NB4 (cell line): ENCODE measurements at regions not wholly inside any gene's neighbourhood (a gene's known extent, or its start where the extent isn't known, plus 50 kb on each side); places are given as distances from the start of the nearest gene placed in this dataset.

ENCODE experiments used
- DNase-seq: peaks from one replicate; pipeline ENCODE4 v3.0.0; 2010; ENCODE audit warnings: low read depth
- H3K4me3 ChIP-seq: one replicate; pipeline ENCODE4 v1.5.1; 2011; ENCODE audit warnings: mild to moderate bottlenecking, low read depth, low read length, moderate library complexity
- MYC ChIP-seq: IDR thresholded peaks from 2 replicates; pipeline ENCODE4 v1.6.1; 2011; ENCODE audit warnings: low read depth, low read length
- POLR2A ChIP-seq: IDR thresholded peaks from 2 replicates; pipeline ENCODE4 v1.6.1; 2011; ENCODE audit warnings: mild to moderate bottlenecking; ENCODE audit not compliant: insufficient read length; ENCODE audit errors: extremely low read depth
- TF ChIP-seq, protein P1 (sequence below): IDR thresholded peaks from 2 replicates; pipeline ENCODE4 v1.6.1; 2011; ENCODE audit warnings: low read depth, low read length
- TF ChIP-seq, protein P2 (sequence below): IDR thresholded peaks from one replicate; pipeline ENCODE4 v1.5.1; 2012; ENCODE audit warnings: low read depth, low read length

DNA sequence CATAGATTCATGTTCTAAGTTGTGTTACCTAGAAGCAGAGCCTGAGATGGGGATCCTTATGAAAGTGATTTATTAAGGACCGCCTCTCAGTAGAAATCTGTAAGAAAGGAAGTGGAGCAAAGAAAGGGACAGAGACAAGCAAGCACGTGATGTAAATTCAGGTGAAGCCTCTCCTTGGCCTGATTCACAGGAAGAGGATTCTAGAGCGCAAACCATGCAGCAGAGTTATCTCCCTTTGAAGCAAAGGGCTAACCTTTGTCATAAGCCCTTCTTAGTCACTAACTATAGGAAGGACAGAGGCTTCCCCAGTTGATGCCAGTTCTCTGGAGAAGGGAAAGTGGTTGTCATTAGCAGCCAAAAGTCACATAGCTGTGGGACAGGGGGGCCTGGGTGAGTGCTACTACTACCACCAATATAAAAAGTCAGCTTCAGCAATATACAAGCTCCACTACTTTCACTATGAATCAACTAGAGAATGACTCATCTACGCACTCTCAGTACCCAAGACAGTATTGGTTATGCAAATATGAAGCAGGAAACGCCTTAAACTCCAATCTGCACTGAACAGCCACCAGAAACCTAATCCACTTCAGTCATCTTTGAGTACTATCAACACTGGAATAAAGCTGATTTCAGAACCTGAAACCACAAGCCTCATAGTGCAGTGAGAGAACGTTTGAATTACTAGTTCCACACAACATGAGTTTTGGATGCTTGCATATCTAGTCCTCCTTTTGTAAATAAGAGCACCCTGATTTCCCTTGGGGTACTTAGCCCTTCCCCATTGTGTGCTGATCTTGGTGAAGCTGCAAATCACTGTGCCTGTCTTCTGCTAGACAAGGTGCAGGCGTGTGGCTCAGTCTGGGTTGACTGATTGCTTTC is 162.7 kb downstream of the ZNF608 start:
- no peak overlapping the region for H3K4me3 ChIP-seq
- no peak for TF ChIP-seq POLR2A
- no peak for TF ChIP-seq MYC
- TF ChIP-seq, protein P1, sequence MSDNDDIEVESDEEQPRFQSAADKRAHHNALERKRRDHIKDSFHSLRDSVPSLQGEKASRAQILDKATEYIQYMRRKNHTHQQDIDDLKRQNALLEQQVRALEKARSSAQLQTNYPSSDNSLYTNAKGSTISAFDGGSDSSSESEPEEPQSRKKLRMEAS = no peak
- TF ChIP-seq, protein P2, sequence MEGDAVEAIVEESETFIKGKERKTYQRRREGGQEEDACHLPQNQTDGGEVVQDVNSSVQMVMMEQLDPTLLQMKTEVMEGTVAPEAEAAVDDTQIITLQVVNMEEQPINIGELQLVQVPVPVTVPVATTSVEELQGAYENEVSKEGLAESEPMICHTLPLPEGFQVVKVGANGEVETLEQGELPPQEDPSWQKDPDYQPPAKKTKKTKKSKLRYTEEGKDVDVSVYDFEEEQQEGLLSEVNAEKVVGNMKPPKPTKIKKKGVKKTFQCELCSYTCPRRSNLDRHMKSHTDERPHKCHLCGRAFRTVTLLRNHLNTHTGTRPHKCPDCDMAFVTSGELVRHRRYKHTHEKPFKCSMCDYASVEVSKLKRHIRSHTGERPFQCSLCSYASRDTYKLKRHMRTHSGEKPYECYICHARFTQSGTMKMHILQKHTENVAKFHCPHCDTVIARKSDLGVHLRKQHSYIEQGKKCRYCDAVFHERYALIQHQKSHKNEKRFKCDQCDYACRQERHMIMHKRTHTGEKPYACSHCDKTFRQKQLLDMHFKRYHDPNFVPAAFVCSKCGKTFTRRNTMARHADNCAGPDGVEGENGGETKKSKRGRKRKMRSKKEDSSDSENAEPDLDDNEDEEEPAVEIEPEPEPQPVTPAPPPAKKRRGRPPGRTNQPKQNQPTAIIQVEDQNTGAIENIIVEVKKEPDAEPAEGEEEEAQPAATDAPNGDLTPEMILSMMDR = no peak

DNA sequence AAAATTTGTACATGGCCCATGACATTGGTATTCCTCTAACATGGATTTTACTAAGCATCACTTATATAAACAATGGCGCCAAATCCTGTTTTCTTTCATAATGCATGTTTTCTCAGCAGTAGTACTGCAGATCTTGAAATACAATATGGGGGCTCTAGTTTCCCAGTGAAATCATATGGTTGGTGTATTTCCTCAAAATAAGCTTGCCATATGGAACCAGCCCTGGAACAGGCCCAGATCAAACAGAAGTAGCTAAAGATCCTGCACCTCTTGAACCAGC is 163.9 kb downstream of the ZNF608 start:
- no peak for TF ChIP-seq MYC
- no peak for TF ChIP-seq POLR2A
- TF ChIP-seq, protein P1 = no peak
- TF ChIP-seq, protein P2 = no peak
- no peak for DNase-seq
- no peak overlapping the region for H3K4me3 ChIP-seq

More for the DNA sequence above, 162.7 kb downstream of the ZNF608 start:
- DNase-seq = peak; percentile 18

DNA sequence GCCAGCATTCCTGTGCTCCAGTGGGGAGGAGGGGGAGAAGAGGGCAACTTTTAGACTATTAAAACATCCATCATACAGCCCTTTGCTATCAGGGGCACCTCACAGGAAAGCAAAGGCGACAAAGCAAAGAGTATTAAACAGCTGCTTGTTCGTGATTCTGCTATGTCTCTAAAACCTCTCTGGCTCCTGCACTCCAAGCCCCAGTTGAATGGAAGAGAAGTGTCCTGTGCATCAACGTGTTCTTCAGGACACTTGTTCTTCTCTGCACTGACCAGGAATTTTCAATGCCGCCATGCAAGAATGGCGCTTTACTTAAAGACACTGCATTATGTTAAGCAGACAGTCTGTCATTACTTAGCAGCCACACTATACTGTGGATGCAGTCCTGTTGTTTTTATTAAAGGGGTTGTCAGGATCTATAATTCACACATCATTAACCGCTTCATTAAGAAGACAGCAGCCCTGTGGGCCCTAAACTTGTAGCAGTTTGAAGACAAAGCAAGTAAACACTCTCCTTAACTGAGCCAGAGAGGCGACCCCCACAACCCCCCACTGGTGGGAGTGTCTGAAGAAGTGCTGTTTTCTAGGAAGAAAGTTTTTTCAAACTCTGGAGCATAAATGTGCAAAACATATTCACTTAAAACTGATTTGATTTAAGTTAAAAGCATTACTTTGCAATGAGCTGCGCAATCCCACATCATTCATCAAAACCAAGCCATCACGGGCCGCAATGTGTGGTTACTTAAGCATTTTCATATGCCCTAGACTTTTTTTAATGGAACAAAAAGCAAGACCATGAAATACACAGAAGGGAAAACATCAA is 164.5 kb downstream of the ZNF608 start:
- TF ChIP-seq, protein P1 = no peak
- no peak for TF ChIP-seq MYC
- TF ChIP-seq, protein P2 = no peak
- no peak for TF ChIP-seq POLR2A
- H3K4me3 ChIP-seq = no peak overlapping the region
- no peak for DNase-seq

DNA sequence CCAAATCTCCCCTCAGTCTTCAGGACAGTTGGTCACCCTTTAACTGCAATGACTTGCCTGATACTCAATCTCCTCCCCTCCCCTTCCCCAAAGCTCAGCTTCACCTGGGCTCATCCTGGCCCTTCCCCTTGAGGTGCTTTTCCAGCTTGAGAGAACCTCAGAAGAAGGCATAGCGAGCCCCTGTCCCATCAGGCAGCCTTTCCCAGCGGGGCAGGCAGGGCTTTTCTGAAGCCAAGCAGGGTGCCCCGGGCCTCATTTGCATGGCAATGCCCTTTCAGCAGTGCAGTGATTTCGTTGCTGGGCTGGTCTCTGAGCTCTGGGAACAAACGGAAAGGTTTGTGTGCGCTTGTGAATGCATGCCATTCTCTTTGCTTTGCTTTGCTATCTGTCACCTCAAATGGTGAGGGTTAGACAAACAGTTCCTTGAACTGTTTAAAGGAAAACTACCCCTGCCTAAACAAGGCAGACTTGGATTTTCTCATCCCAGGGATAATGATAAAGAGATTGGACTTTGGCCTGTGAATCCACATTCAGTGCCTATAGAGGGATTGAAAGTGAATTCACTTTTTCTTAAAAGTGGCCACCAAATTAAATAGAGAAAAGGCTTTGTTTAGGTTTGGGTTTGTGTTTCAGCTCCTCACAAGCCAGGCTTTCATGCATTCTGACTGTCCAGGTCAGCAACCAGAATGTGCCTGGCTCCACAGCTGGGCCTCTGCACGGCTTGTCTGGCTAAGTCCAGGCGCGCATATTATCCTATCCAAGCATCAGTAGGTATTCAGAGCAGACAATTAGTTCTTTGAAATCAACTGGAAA is 165.3 kb downstream of the ZNF608 start:
- TF ChIP-seq POLR2A = no peak
- TF ChIP-seq, protein P1 = no peak
- no peak for TF ChIP-seq MYC
- TF ChIP-seq, protein P2 = no peak
- no peak for DNase-seq
- H3K4me3 ChIP-seq = no peak overlapping the region

DNA sequence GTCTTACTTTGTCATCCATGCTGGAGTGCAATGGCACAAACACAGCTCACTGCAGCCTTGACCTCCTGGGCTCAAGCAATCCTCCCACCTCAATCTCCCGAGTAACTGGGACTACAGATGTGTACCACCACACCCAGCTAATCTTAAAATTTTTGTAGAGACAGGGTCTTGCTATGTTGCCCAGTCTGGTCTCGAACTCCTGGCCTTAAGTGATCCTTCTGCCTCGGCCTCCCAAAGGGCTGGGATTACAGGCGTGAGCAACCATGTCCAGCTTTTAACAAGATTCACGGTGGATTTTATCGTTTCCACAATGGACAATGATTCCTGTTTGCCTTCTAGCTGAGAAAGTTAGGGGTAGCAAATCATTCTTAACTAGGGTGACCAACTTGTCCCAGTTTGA is 165.9 kb downstream of the ZNF608 start:
- DNase-seq = no peak
- H3K4me3 ChIP-seq = no peak overlapping the region
- TF ChIP-seq, protein P2 = no peak
- no peak for TF ChIP-seq MYC
